ENCODE measurements at regions not wholly inside any gene's neighbourhood (a gene's known extent, or its start where the extent isn't known, plus 50 kb on each side); places are given as distances from the start of the nearest gene placed in this dataset.

DNA sequence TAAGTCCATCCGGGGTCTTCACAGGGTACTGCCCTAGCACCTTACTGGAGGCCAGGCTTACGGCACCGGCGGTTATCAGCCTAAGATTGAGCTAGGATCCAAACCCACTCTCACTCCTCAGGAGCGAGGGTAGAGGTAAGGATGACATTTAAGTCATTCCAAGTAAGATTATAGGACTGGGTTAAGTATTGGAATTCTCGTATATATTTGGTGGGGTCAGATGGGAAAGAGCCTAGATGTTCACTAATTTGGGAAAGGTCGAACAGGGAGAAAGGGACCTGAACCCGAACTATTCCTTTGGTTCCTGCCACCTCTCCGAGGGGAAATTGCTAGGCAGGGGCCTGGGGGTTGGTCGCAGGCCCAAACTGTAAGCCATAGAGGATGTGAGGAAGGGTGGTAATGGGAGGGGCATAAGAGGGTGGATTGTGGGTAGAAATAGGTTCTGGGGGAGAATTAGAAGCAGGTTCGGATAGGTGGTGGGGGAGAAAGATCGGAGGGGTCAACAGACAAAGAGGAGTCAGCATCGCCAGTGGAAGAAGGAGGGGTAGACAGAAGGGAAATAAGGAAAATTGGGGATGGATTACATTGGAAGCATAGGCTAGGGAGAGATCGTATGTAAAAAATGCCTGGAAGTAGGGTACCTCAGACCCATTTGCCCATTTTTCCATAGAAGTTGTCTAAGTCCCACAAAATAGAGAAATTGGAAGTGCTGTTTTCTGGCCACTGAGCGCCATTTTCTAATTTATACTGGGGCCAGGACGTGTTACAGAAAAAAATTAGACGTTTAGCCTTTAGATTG lies 747.1 kb upstream of the ADGRB3 start:
- Histone ChIP-seq H3K36me3 (ENCODE audit: control insufficient read depth in 1 of 2, insufficient read depth in 2 of 2, low read length in 1 of 2) (no peaks in the 10 kb centered on the region), H3K4me1 (ENCODE audit: control insufficient read depth in 1 of 2, insufficient read depth in 2 of 2, low read length in 2 of 2) (no peaks in the 10 kb centered on the region), H3K4me3 (ENCODE audit: low read length in 2 of 2) (no peak overlapping the region), H3K27ac (ENCODE audit: low read depth in 1 of 2, low read length in 2 of 2) (no peak overlapping the region), H3K27me3 (ENCODE audit: control insufficient read depth in 1 of 2, insufficient read depth in 2 of 2, low read length in 1 of 2) (no peaks in the 10 kb centered on the region), H3K9me3 (ENCODE audit: control insufficient read depth, low read length) (no peaks in the 10 kb centered on the region)
- ATAC-seq (ENCODE audit: low FRiP score): no peak
- WGBS, 2 donors: 92 to 94% methylated on average over 17 of the region's 17 CpGs
- intact Hi-C loops (cut with DNase I): no loop called here
- DNase-seq: no peak

DNA sequence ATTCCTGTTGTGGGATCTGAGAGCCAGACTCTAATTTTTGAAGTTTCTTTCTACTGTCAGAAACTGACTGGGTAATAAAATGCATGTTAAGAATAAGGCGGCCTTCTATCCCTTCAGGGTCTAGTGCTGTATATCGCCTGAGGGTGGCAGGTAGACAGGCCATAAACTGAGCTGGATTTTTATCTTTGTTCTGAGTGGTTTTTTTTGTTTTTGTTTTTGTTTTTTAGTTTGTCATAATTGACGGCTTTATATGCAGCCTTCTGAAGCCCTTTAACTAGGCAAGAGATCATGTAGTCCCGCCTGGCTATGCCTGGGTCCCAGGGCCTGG lies 747.7 kb upstream of the ADGRB3 start:
- Histone ChIP-seq H3K4me3 (ENCODE audit: low read length in 2 of 2) (no peak overlapping the region), H3K36me3 (ENCODE audit: control insufficient read depth in 1 of 2, insufficient read depth in 2 of 2, low read length in 1 of 2) (no peaks in the 10 kb centered on the region), H3K27me3 (ENCODE audit: control insufficient read depth in 1 of 2, insufficient read depth in 2 of 2, low read length in 1 of 2) (no peaks in the 10 kb centered on the region), H3K9me3 (ENCODE audit: control insufficient read depth, low read length) (no peaks in the 10 kb centered on the region), H3K4me1 (ENCODE audit: control insufficient read depth in 1 of 2, insufficient read depth in 2 of 2, low read length in 2 of 2) (no peaks in the 10 kb centered on the region), H3K27ac (ENCODE audit: low read depth in 1 of 2, low read length in 2 of 2) (no peak overlapping the region)
- DNase-seq (no peak), ATAC-seq (ENCODE audit: low FRiP score) (no peak)
- WGBS, 2 donors: 97 to 99% methylated on average over 4 of the region's 4 CpGs
- intact Hi-C loops (cut with DNase I): no loop called here

DNA sequence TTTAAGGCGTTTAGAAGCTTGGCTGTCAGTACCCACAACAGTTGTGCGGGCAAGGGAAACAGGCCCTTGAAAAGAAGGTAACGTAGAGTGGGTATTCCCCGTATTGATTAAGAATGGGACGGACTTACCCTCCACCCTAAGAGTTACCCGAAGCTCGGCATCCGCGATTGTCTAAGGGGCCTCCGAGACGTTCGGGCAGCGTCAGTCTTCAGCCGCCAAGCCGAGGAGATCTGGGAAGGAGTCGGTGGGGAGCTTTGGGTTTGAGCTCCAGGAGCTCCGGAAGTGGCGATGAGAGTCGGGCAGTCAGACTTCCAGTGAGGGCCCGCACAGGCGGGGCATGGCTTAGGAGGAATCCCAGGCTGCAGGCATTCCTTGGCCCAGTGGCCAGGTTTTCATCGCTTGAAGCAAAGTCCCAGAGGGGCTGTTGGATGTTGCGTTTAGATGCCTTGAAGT lies 748.2 kb upstream of the ADGRB3 start:
- Histone ChIP-seq H3K27ac (ENCODE audit: low read depth in 1 of 2, low read length in 2 of 2) (no peak overlapping the region), H3K27me3 (ENCODE audit: control insufficient read depth in 1 of 2, insufficient read depth in 2 of 2, low read length in 1 of 2) (no peaks in the 10 kb centered on the region), H3K36me3 (ENCODE audit: control insufficient read depth in 1 of 2, insufficient read depth in 2 of 2, low read length in 1 of 2) (no peaks in the 10 kb centered on the region), H3K4me1 (ENCODE audit: control insufficient read depth in 1 of 2, insufficient read depth in 2 of 2, low read length in 2 of 2) (no peaks in the 10 kb centered on the region), H3K4me3 (ENCODE audit: low read length in 2 of 2) (no peak overlapping the region), H3K9me3 (ENCODE audit: control insufficient read depth, low read length) (no peaks in the 10 kb centered on the region)
- intact Hi-C loops (cut with DNase I): no loop called here
- whole genome bisulfite sequencing, 2 donors: 94 to 96% methylated on average over 23 of the region's 23 CpGs
- DNase-seq: no peak
- no peak for ATAC-seq (ENCODE audit: low FRiP score)

DNA sequence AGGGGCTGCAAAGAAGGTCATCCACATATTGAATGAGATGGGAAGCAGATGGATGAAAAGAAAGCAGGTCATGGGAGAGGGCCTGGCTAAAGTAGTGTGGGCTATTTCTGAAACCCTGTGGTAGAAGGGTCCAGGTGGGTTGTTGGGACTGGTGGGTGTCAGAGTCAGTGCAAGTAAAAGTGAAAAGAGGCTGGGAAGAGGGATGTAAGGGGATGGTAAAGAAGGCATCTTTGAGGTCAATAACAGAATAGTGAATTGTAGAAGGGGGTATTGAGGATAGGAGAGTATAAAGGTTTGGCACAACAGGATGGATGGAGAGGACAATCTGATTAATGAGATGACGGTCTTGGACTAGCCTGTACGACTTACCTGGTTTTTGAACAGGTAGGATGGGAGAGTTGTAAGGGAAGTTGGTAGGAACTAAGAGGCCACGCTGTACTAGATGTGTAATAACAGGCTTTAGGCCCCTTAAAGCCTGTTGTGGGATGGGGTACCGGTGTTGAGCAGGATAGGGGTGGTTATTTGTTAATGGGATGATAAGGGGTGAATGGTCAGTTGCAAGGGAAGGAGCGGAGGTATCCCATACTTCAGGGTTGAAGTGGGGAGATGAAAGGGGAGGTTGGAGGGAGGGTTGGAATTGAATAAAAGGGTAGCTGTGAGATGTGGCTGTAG lies 748.9 kb upstream of the ADGRB3 start:
- Histone ChIP-seq H3K27ac (ENCODE audit: low read depth in 1 of 2, low read length in 2 of 2) (no peak overlapping the region), H3K4me1 (ENCODE audit: control insufficient read depth in 1 of 2, insufficient read depth in 2 of 2, low read length in 2 of 2) (no peaks in the 10 kb centered on the region), H3K9me3 (ENCODE audit: control insufficient read depth, low read length) (no peaks in the 10 kb centered on the region), H3K36me3 (ENCODE audit: control insufficient read depth in 1 of 2, insufficient read depth in 2 of 2, low read length in 1 of 2) (no peaks in the 10 kb centered on the region), H3K27me3 (ENCODE audit: control insufficient read depth in 1 of 2, insufficient read depth in 2 of 2, low read length in 1 of 2) (no peaks in the 10 kb centered on the region), H3K4me3 (ENCODE audit: low read length in 2 of 2) (no peak overlapping the region)
- no peak for DNase-seq
- intact Hi-C loops (cut with DNase I): no loop called here
- no peak for ATAC-seq (ENCODE audit: low FRiP score)
- 83 to 91% methylated on average over 5 of the region's 5 CpGs for WGBS, 2 donors

DNA sequence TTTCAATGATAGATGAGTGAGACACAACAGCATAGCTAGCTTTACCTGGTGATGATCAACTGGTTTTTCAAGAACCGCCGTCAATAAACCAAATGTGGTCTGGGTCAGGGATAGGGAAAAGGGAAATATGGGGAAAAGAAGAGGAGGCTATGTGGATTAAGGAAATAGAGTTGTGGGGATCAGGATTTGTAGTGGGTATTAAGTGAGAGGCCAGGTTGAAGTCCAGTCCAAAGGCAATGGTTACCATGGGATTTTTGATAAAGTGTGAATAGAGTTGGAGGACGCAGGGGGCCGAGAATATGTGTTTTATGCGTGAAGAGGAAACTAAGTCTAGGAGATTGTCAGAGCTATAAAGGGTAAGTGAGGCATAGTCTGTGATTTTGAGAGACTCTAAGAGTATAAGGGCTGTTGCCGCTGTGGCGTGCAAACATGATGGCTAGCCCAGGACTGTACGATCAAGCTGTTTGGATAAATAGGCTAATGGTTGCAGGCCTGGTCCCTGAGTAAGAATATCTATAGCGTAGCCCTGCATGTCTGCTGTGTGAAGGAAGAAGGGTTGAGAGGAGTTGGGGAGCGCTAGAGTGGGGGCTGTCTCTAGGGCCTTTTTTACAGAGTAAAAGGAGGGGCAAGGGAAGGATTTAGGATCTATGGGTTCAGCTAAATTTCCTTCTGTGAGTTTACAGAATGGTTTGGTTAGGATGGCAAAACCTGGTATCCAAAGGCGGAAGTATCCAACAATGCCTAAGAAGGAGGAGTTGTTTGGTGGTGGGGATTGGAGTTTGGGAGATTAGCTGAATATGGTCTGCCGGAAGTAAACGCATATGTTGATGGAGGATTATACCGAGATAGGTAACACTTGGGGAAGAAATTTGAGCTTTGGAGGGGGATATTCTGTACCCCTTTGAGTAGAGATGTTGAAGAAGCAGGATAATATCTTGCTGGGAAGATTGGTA lies 749.7 kb upstream of the ADGRB3 start:
- Histone ChIP-seq H3K36me3 (ENCODE audit: control insufficient read depth in 1 of 2, insufficient read depth in 2 of 2, low read length in 1 of 2) (no peaks in the 10 kb centered on the region), H3K4me1 (ENCODE audit: control insufficient read depth in 1 of 2, insufficient read depth in 2 of 2, low read length in 2 of 2) (no peaks in the 10 kb centered on the region), H3K4me3 (ENCODE audit: low read length in 2 of 2) (no peak overlapping the region), H3K27me3 (ENCODE audit: control insufficient read depth in 1 of 2, insufficient read depth in 2 of 2, low read length in 1 of 2) (no peaks in the 10 kb centered on the region), H3K9me3 (ENCODE audit: control insufficient read depth, low read length) (no peaks in the 10 kb centered on the region), H3K27ac (ENCODE audit: low read depth in 1 of 2, low read length in 2 of 2) (no peak overlapping the region)
- intact Hi-C loops (cut with DNase I): no loop called here
- no peak for ATAC-seq (ENCODE audit: low FRiP score)
- WGBS, 2 donors: 91 to 94% methylated on average over 14 of the region's 14 CpGs
- no peak for DNase-seq

DNA sequence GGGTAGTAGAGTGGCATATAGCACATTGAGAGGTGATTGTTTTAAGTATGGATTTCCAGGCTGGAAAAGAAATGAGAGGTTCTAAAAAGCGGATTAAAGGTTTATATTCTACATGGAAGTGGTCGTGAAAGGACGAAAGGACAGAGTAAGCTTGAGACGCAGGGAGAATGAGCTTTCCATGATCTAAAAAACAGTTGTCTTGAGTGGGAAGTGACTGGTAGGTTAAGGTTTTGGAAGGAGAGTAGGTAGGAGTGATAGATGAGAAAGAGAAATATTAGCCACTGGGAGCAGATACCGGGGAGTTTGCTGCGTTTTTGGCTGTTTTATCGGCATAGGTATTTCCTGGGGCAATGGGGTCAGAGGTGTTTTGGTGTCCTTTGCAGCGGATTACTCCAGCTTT lies 750.6 kb upstream of the ADGRB3 start:
- no peak overlapping the region for H3K4me3 ChIP-seq (ENCODE audit: low read length in 2 of 2)
- WGBS, 2 donors: 85 to 93% methylated on average over 8 of the region's 8 CpGs

DNA sequence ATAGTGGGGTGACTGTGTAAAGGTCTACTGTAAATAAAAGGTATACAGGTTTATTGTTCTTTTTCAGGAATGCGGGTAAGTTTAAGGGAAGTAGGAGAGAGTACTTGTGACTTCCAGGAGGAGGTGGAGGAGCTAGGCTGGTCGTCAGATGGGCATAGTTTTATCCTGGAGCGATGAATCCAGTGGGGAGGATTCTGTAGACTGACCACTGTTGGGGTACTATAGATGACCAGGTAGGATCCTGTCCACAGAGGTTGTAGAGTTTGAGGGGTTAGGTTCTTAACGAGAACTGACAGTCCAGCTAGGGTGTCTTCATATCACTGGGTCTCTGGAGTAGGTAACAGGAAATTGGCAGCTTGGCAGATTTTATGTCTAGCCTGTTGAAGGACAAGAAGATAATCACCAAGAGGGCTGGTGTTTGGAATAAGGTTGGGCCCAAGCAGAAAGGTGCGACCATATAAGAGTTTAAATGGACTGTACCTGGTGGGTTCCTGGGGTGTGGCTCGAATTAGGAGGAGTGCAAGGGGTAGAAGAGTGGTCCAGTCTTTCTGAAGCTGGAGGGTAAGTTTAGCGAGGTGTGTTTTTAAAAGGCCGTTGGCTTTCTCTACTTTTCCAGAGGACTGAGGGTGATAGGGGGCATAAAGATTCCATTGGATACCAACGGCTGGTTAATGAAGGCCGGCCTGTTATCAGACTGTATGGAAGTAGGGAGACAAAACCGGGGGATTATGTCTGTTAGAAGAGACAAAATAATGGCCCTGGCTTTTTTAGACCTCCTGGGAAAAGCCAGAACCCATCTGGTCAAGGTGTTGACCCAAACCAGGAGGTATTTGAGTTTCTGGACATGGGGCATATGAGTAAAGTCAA lies 751.3 kb upstream of the ADGRB3 start:
- H3K27ac ChIP-seq (ENCODE audit: low read depth in 1 of 2, low read length in 2 of 2): no peak overlapping the region
- no peaks in the 10 kb centered on the region for H3K27me3 ChIP-seq (ENCODE audit: control insufficient read depth in 1 of 2, insufficient read depth in 2 of 2, low read length in 1 of 2)
- intact Hi-C loops (cut with DNase I): no loop called here
- H3K4me1 ChIP-seq (ENCODE audit: control insufficient read depth in 1 of 2, insufficient read depth in 2 of 2, low read length in 2 of 2): no peaks in the 10 kb centered on the region
- no peaks in the 10 kb centered on the region for H3K9me3 ChIP-seq (ENCODE audit: control insufficient read depth, low read length)
- H3K4me3 ChIP-seq (ENCODE audit: low read length in 2 of 2): no peak overlapping the region
- DNase-seq (no peak), ATAC-seq (ENCODE audit: low FRiP score) (no peak)
- 90 to 92% methylated on average over 11 of the region's 11 CpGs for WGBS, 2 donors
- H3K36me3 ChIP-seq (ENCODE audit: control insufficient read depth in 1 of 2, insufficient read depth in 2 of 2, low read length in 1 of 2): no peaks in the 10 kb centered on the region

More for the DNA sequence above, 750.6 kb upstream of the ADGRB3 start:
- intact Hi-C loops (cut with DNase I): no loop called here
- no peaks in the 10 kb centered on the region for H3K4me1 ChIP-seq (ENCODE audit: control insufficient read depth in 1 of 2, insufficient read depth in 2 of 2, low read length in 2 of 2)
- no peaks in the 10 kb centered on the region for H3K9me3 ChIP-seq (ENCODE audit: control insufficient read depth, low read length)
- no peaks in the 10 kb centered on the region for H3K36me3 ChIP-seq (ENCODE audit: control insufficient read depth in 1 of 2, insufficient read depth in 2 of 2, low read length in 1 of 2)
- no peak for DNase-seq
- H3K27me3 ChIP-seq (ENCODE audit: control insufficient read depth in 1 of 2, insufficient read depth in 2 of 2, low read length in 1 of 2): no peaks in the 10 kb centered on the region
- H3K27ac ChIP-seq (ENCODE audit: low read depth in 1 of 2, low read length in 2 of 2): no peak overlapping the region
- ATAC-seq (ENCODE audit: low FRiP score): no peak

Measured in aorta (tissue), 5 donors.